ENCODE measurements at regions not wholly inside any gene's neighbourhood (a gene's known extent, or its start where the extent isn't known, plus 50 kb on each side); places are given as distances from the start of the nearest gene placed in this dataset.

- TF ChIP-seq REST (IDR thresholded peaks at IDR 0.05; ENCODE audit: insufficient read depth in 1 of 2, low read depth in 2 of 2, low read length in 2 of 2): no peak
Measured at GRCh38 chr16:85453703-85454102, 159.4 kb upstream of the GSE1 start.

- TF ChIP-seq FOXP2 (optimal IDR thresholded peaks at IDR 0.05; ENCODE audit: borderline replicate concordance, extremely low read depth, extremely low read length, insufficient read depth): no peak
- TF ChIP-seq POLR2AphosphoS5 (IDR thresholded peaks at IDR 0.05; ENCODE audit: low read depth, low read length): no peak
- TF ChIP-seq TAF1 (IDR thresholded peaks at IDR 0.05; ENCODE audit: borderline replicate concordance, insufficient read depth, low read length): no peak
- no peak for TF ChIP-seq SIN3A (IDR thresholded peaks at IDR 0.05; ENCODE audit: borderline replicate concordance, insufficient read depth, low read length)
- no peak for TF ChIP-seq REST (IDR thresholded peaks at IDR 0.05; ENCODE audit: insufficient read depth in 1 of 2, low read depth in 2 of 2, low read length in 2 of 2)
Measured at GRCh38 chr16:85454171-85454872, 158.8 kb upstream of the GSE1 start.

- TF ChIP-seq TAF1 (IDR thresholded peaks at IDR 0.05; ENCODE audit: borderline replicate concordance, insufficient read depth, low read length) (no peak), REST (IDR thresholded peaks at IDR 0.05; ENCODE audit: insufficient read depth in 1 of 2, low read depth in 2 of 2, low read length in 2 of 2) (no peak), FOXP2 (optimal IDR thresholded peaks at IDR 0.05; ENCODE audit: borderline replicate concordance, extremely low read depth, extremely low read length, insufficient read depth) (no peak), POLR2AphosphoS5 (IDR thresholded peaks at IDR 0.05; ENCODE audit: low read depth, low read length) (no peak), SIN3A (IDR thresholded peaks at IDR 0.05; ENCODE audit: borderline replicate concordance, insufficient read depth, low read length) (no peak)
Measured at GRCh38 chr16:85455534-85455933, 157.6 kb upstream of the GSE1 start.

- no peak for TF ChIP-seq POLR2AphosphoS5 (IDR thresholded peaks at IDR 0.05; ENCODE audit: low read depth, low read length)
- no peak for TF ChIP-seq FOXP2 (optimal IDR thresholded peaks at IDR 0.05; ENCODE audit: borderline replicate concordance, extremely low read depth, extremely low read length, insufficient read depth)
- TF ChIP-seq REST (IDR thresholded peaks at IDR 0.05; ENCODE audit: insufficient read depth in 1 of 2, low read depth in 2 of 2, low read length in 2 of 2): no peak
- TF ChIP-seq TAF1 (IDR thresholded peaks at IDR 0.05; ENCODE audit: borderline replicate concordance, insufficient read depth, low read length): no peak
- TF ChIP-seq SIN3A (IDR thresholded peaks at IDR 0.05; ENCODE audit: borderline replicate concordance, insufficient read depth, low read length): no peak
Measured at GRCh38 chr16:85457366-85457765, 155.8 kb upstream of the GSE1 start.

- TF ChIP-seq SIN3A (IDR thresholded peaks at IDR 0.05; ENCODE audit: borderline replicate concordance, insufficient read depth, low read length) (no peak), POLR2AphosphoS5 (IDR thresholded peaks at IDR 0.05; ENCODE audit: low read depth, low read length) (no peak), TAF1 (IDR thresholded peaks at IDR 0.05; ENCODE audit: borderline replicate concordance, insufficient read depth, low read length) (no peak), REST (IDR thresholded peaks at IDR 0.05; ENCODE audit: insufficient read depth in 1 of 2, low read depth in 2 of 2, low read length in 2 of 2) (no peak), FOXP2 (optimal IDR thresholded peaks at IDR 0.05; ENCODE audit: borderline replicate concordance, extremely low read depth, extremely low read length, insufficient read depth) (no peak)
Measured at GRCh38 chr16:85458968-85459367, 154.2 kb upstream of the GSE1 start.
